Renal cortical epithelial cell (primary cell): ENCODE measurements at regions not wholly inside any gene's neighbourhood (a gene's known extent, or its start where the extent isn't known, plus 50 kb on each side); places are given as distances from the start of the nearest gene placed in this dataset.

Experiments used
- DNase-seq: peaks from one replicate; pipeline ENCODE4 v3.0.0-alpha.2; 2011; ENCODE audit warnings: low read depth

DNA sequence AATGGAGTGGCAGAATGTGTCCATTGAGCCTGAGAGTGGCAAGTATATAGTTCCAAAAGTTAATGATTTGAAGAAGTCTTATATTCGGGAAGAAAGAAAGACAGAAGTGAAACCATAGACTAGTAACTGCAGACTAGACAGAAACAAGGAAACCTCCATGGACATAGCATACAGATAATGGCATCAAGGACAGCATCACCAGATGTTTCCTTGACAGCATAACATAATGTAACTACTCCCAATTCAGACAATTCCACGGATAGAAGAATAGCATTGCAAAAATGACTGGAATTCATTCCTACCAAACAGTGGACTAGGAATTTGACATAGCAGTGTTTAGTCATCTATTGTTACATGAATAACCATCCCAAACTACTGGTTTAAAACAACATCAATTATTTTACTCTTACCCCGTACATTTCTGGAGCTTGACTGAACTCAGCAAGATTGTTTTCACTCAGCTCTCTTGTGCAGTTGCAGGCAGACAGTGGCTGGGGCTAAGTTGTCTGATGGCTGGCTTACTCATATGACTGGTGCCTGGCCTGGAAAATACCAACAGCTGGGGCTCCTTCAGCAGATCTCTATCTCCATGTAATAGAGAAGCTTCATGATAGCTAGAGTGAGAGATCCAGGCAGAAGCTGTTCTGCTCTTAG, 109.7 kb upstream of the GADL1 start:
- DNase-seq = peak; percentile 95

DNA sequence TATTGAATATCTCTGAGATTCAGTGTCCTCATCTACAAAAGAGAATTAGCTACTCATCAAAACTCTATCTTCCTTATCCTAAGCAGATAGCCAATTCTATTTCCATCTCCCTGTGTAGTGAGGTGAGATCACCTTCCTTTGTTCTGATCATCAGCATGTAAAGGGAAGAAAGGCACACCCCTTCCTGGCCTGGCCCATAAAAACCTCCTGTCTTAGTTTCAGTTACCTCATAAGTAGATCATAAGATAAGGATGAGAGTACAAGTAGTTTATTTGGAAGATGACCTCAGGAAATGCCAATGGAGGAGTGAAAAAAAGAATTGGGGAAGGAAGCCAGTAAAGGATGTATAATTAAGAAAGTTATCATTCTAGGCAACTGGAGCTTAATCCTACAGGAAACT, 114.5 kb upstream of the GADL1 start:
- DNase-seq = no peak

DNA sequence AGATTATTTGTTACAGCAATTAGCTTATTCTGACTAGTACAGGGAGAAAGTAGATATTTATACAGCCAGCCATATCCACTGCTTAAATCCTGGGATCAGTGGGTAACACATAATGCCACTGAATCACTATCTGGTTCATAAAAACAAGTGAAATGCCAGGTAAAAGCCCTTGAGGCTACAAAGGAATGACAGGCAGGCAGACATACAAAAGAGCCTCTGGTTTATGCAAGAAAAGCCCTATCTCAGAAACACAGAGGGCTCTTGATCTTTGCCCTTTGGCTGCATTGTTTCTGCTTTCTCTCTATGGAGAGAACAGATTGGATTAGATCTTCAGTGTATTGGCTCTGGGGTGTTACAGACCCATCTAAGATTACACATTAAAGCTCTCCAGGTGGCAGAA, 115.4 kb upstream of the GADL1 start:
- peak; percentile 61 for DNase-seq

GRCh38 chr3:31010491-31010890, 116.0 kb upstream of the GADL1 start:
- peak; percentile 37 for DNase-seq

- peak; percentile 48 for DNase-seq
Measured at GRCh38 chr3:31011380-31011779, 116.9 kb upstream of the GADL1 start.

- DNase-seq = no peak
Measured at GRCh38 chr3:31013090-31013489, 118.6 kb upstream of the GADL1 start.

- peak; percentile 19 for DNase-seq
Measured at GRCh38 chr3:31013843-31014242, 119.4 kb upstream of the GADL1 start.

DNA sequence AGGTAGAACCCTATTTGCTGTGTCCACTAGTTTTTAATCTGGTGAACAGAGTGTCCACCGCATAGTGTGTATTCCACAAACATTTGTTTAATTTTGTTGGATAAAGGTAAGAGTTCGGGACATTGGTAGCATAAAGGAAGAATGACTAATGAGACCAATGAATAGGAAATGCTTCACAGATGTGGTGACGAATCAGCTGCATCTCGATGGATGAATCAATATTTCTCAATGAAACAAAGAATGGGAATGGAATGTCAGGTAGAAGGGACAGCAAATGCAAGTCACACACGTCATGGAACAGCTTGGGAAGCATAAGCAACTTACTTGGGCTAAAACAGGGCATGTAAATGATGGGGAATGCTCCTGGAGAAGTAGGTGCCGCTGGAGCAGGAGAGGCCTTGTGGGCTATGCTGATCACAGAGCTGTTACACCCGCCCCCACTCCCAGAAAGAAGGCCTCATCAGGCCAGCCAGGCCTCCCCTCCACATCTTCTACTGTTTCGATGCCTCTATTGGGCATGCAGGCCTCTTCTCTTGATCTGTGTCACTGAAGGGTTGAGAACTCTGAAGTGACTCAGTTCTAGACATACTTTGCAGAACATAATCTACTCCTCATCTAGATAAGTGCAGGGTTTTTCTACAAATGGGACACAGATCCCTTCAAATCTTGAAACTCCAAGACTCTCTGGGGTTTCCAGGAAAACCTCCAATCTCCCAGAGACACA, 120.0 kb upstream of the GADL1 start:
- peak; percentile 43 for DNase-seq

DNA sequence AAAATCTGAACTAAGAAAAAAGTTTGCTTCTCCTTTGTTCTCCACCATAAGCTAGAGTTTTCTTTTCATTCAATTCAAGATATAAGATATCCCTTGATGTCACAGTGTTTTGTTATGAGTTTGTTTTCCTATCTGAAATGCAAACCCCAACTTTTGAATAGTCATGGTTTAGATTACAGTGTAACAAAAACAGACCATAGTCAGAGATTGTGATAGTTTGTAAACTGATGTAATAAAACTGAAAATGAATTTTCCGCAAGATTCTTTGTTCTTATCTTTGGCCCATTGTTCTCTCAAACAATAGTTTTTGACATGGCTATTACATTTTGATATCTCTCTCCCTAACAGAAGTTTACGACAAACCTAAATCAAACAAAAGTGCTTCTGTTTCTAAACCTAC, 121.7 kb upstream of the GADL1 start:
- DNase-seq = no peak

DNA sequence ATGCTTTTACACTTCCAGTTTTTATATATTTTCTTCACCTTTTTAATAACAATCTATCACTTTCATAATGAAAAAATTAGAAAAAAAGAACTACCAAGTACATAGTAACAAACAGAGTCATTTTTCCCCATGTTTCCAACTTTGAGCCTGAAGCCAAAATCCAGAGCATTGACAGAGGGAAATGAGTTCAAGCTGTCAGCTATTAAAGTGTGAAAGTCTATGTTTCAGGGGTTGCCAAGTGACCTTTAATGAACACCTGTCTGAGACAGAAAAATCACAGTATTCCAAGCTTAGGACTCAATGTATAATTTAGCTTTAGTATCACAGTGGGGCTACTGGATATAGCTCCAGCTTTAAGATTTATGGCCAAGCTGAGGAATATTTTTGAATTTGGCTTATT, 128.3 kb upstream of the GADL1 start:
- no peak for DNase-seq

- no peak for DNase-seq
Measured at GRCh38 chr3:31025541-31025940, 131.1 kb upstream of the GADL1 start.

- DNase-seq = no peak
Measured at GRCh38 chr3:31027191-31027761, 132.8 kb upstream of the GADL1 start.

DNA sequence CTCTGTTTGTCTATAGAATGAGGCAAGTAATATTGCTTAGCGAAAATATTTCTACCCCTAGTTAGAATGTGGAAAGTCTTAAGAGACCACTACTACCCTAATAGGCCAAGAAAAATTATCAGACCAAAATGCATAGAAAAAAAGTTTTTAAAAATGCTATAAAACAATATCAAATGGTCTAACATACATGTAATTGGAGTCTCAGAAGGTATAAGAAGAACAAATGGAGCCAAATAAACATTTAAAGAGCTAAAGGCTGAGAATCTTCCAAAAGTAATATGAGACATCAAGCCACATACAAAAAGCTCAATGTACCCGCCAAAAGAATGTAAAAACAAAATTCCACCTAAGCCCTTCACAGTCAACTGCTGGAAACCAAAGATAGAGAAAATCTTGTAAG, 133.5 kb upstream of the GADL1 start:
- no peak for DNase-seq

- no peak for DNase-seq
Measured at GRCh38 chr3:31028766-31029165, 134.3 kb upstream of the GADL1 start.

GRCh38 chr3:31029706-31030105, 135.2 kb upstream of the GADL1 start:
- peak; percentile 31 for DNase-seq

DNA sequence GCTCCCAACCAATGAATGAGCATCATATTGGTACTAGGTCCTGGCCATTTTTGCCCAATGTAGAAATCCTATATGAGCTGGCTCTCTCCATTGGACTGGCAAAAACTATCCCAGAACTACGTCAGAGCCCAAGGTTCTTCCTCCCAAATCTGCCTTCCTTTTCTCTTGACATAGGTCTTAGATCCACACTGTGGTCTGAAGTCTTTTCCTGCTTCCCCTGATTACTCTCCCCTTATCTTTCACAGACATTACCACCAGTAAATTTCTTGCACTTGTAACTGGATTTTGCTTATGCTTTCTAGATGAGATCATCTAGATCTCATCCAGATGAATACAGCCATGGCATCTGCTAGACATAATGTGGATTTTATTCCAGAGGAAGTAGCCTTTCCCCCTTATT, 141.2 kb upstream of the GADL1 start:
- no peak for DNase-seq

DNA sequence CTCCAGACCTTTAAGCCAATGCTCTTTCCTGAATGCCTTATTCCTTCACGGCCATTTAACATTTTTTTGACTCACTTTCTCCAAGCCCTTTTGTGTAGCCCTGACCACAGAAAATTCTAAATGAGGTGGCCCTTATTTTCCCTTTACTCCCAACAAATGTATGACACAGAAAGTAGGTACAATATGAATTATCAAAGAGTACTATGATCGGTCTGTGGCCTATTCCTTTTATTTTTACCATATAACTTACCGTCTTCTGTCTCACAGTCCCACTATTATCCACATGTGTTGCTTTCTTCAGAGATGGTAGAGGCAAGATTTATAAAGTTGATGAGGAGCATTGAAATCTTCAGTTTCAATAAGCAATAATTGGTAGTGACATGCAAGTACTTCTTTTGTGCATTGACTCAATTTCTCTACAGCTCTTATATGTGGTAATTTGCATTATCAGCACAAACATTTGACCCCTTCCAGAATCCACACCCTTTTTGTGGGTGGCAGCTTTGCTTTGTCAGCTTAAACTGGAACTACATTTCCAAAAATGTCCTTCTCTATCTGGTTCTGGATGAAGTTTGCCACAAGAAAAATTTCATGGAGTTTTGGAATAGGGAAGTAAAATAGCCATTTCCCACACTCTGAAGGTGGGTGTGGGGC, 143.8 kb upstream of the GADL1 start:
- no peak for DNase-seq

- DNase-seq = no peak
Measured at GRCh38 chr3:31039145-31039544, 144.7 kb upstream of the GADL1 start.

DNA sequence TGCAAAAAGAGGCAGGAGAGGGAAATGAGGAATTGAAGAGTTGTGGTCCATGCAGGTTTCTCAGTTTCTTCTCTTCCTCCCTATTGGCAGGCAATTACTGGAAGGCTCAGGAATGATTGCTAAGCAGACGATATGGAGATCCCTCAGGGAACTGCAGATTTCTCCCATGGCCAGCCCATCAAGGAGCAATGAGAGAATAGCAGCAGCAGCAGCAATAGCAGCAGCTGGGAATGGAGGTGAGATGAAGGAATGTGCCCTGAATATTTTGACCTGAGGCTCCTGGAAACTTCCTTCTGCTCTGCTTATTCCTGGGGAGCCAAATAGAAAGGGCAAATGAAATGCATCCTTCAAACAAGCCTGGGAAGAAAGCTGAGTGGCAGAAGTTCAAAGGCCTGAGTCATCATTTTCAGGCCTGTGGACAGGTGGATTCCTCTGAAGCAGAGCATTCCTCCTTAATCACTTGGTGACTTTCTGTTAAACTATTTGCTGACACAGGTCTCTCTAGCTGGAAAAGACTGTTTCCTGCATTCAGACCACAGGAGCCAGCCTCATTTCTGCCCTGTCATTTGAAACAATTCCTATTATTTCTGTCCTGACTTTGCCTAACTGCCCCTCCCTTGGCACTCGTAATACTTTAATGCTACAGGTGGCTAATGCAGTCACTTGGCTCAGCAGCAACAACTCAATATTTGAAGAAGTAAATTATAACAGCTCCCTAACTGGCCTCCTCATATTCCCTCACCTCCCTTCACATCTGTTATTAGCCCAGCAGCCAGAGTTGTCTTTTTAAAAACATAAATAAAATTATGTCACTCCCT, 146.9 kb upstream of the GADL1 start:
- DNase-seq = peak; percentile 99

DNA sequence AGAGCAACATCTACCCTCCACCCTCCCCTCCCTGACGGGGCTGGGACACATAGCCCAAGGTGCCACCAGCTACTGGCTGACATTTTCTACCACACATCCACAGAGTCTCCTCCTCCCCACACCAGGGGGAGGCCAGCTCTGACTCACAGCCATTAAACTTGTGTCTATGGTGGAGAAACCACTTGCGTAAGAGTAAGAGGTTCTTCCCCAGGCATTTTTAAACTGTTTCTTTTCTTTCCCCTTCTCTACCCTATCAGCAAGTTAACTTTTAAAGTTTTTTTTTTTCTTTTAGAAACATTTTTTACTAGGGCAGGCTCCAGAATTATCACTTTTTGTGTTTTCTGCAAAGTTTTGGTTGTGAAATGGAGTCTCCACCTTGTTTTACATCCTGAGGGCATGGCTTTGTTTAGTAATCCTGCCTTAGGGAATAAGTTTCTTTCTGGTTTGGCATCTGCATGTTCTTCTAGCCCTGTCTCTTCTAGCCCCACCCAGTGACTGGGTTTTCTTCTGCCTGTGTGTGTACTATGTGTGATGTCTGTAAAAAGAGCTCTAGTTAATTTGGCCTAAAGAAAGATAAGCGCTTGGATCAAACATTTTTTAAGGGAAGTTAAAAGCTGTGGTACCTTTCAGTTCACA, 148.8 kb upstream of the GADL1 start:
- peak; percentile 82 for DNase-seq

DNA sequence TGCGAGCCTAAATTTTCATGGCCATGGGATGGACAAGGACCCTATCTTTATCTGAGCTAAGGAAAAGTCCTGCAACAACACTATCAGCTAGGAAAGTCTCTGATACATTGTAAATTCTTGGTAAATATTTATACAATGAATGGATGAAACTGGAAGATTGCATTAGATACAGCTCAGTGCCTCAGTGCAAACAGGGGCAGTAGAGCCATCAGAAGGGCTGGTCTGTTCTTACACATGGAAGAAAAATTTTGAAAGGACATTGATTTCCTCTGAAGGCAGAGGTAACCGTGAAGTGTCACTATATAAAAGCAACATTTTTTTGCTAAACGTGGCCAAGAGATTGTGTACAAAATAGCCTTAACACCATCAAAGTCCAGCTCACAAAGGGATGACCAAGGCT, 153.2 kb upstream of the GADL1 start:
- DNase-seq = no peak

GRCh38 chr3:31048143-31048542, 153.7 kb upstream of the GADL1 start:
- no peak for DNase-seq
